K562 (cell line): ENCODE measurements at regions not wholly inside any gene's neighbourhood (a gene's known extent, or its start where the extent isn't known, plus 50 kb on each side); places are given as distances from the start of the nearest gene placed in this dataset.

Experiments
- ATAC-seq: fragments of 200-7000 bp; cut with Tn5 transposase; 3 replicates; pipeline ENCODE4 v1.9.1; 2020; ENCODE audit warnings: moderate library complexity
- BruUV-seq: library from RNA; stranded (reverse); fragments of 400-500 nt; replicated peaks from 2 replicates; lab custom pipeline; 2021; lab: Mats Ljungman, UMichigan
- CTCF ChIA-PET: fragments of 300-600 bp; formaldehyde crosslinking; extraction: SDS; loops from one replicate; lab custom pipeline; 2021; ENCODE audit warnings: low intra/inter-chr PET ratio; lab: Yijun Ruan, JAX
- POLR2A ChIA-PET: fragments of 300-600, 350-650 bp; sonication (Branson Sonifier 250); formaldehyde crosslinking; extraction: SDS; loops from one replicate; lab custom pipeline; 2021; ENCODE audit warnings: antibody characterized with exemption, inconsistent platforms; lab: Yijun Ruan, JAX
- DNase-seq, 4 experiments: peaks; one replicate each; pipeline versions ENCODE4 v3.0.0 to v3.0.0-alpha.2; 2011 to 2018; ENCODE audit warnings: low spot score in 3 of 4, mixed read lengths in 3 of 4; ENCODE audit errors: extremely low read depth in 1 of 4
- FAIRE-seq: peaks from 2 replicates; lab custom pipeline; 2011; peaks lifted over from hg19 to GRCh38; lab: Jason Lieb, UNC
- H2AFZ ChIP-seq: 2 replicates; pipeline ENCODE4 v1.6.0; 2011; ENCODE audit warnings: low read depth, low read length, control low read depth, inconsistent platforms
- H3K27ac ChIP-seq: fragments of 200-600 bp; 3 replicates; pipeline ENCODE4 v1.8.0; 2011; ENCODE audit warnings: low read depth, mild to moderate bottlenecking, control low read depth, inconsistent platforms, low read length, moderate library complexity, mixed read lengths; ENCODE audit errors: extremely low read depth
- H3K27me3 ChIP-seq, 2 experiments: fragments of 300-600 bp in 1 of 2; 2 replicates in 1 of 2; 3 replicates in 1 of 2; pipeline versions ENCODE4 v1.6.0 to v1.8.0; 2011; ENCODE audit warnings: inconsistent platforms in 2 of 2, low read length in 2 of 2, mild to moderate bottlenecking in 1 of 2, mixed read lengths in 1 of 2, moderate library complexity in 1 of 2; ENCODE audit not compliant: control insufficient read depth in 2 of 2, insufficient read depth in 2 of 2
- H3K36me3 ChIP-seq: fragments of 300-600 bp; 3 replicates; pipeline ENCODE4 v1.8.0; 2011; ENCODE audit warnings: mild to moderate bottlenecking, low read length, inconsistent platforms; ENCODE audit not compliant: control insufficient read depth, insufficient read depth
- H3K4me1 ChIP-seq, 2 experiments: fragments of 200-600 bp in 1 of 2; replicated peaks in 1 of 2; 2 replicates in 1 of 2; 3 replicates in 1 of 2; pipeline versions ENCODE4 v1.5.1 to v1.8.0; 2011; ENCODE audit warnings: inconsistent platforms in 2 of 2, low read length in 2 of 2, mild to moderate bottlenecking in 1 of 2, mixed read lengths in 1 of 2, moderate library complexity in 1 of 2; ENCODE audit not compliant: control insufficient read depth in 2 of 2, insufficient read depth in 2 of 2
- H3K4me2 ChIP-seq: 2 replicates; pipeline ENCODE4 v1.6.1; 2011; ENCODE audit warnings: low read length, control low read depth, inconsistent platforms, mixed read lengths; ENCODE audit not compliant: insufficient read depth
- H3K4me3 ChIP-seq: fragments of 200-600 bp; sonication (generic), shearing (Covaris generic); 2 replicates; pipeline ENCODE4 v1.5.1; 2016; ENCODE audit warnings: control low read depth, inconsistent platforms
- H3K79me2 ChIP-seq: fragments of 200-600 bp; 3 replicates; pipeline ENCODE4 v1.8.0; 2011; ENCODE audit warnings: low read length, inconsistent platforms; ENCODE audit not compliant: control insufficient read depth, insufficient read depth
- H3K9ac ChIP-seq, 2 experiments: 2 replicates each; pipeline versions ENCODE4 v1.6.0 to v1.6.1; 2011; ENCODE audit warnings: low read depth in 2 of 2, low read length in 2 of 2, control low read depth in 1 of 2, inconsistent platforms in 1 of 2, mild to moderate bottlenecking in 1 of 2, mixed read lengths in 1 of 2; ENCODE audit not compliant: insufficient read depth in 1 of 2
- H3K9me1 ChIP-seq: one replicate; pipeline ENCODE4 v1.6.0; 2011; ENCODE audit warnings: inconsistent platforms, mild to moderate bottlenecking, low read length, moderate library complexity; ENCODE audit not compliant: control insufficient read depth, insufficient read depth
- H3K9me3 ChIP-seq: replicated peaks from 2 replicates; pipeline ENCODE4 v1.5.1; 2011; ENCODE audit warnings: low read depth, low read length, inconsistent platforms; ENCODE audit not compliant: control insufficient read depth, insufficient read depth
- H4K20me1 ChIP-seq: replicated peaks from 2 replicates; pipeline ENCODE4 v1.6.1; 2011; ENCODE audit warnings: low read length, inconsistent platforms, mixed read lengths; ENCODE audit not compliant: control insufficient read depth, insufficient read depth
- CTCFL ChIP-seq: IDR thresholded peaks from 2 replicates; pipeline ENCODE4 v1.6.1; 2011; ENCODE audit warnings: borderline replicate concordance, low read depth, mild to moderate bottlenecking, moderate library complexity, low read length; ENCODE audit not compliant: insufficient read depth, poor library complexity, severe bottlenecking
- ELF1 ChIP-seq: fragments of 200-800 bp; sonication (Bioruptor generic); IDR thresholded peaks from 2 replicates; pipeline ENCODE4 v1.6.1; 2016; ENCODE audit warnings: missing genetic modification characterization, missing compliant biosample characterization
- POLR2H ChIP-seq: IDR thresholded peaks from 2 replicates; pipeline ENCODE4 v1.6.1; 2016; ENCODE audit warnings: missing genetic modification characterization, low read depth, mild to moderate bottlenecking, control low read depth, missing compliant biosample characterization, moderate library complexity
- RFX7 ChIP-seq: fragments of 250-450 bp; sonication (Bioruptor Pico); IDR thresholded peaks from 2 replicates; pipeline ENCODE4 v1.5.1; 2021; ENCODE audit warnings: mild to moderate bottlenecking
- ZNF395 ChIP-seq: fragments of 200-800 bp; sonication (Bioruptor generic); IDR thresholded peaks from 2 replicates; pipeline ENCODE4 v1.6.1; 2017; ENCODE audit warnings: missing genetic modification characterization, missing compliant biosample characterization
- WGBS: fragments of 100-300 bp; shearing (Covaris generic); methylation state at CpG from one replicate; pipeline ENCODE4 v1.1.6; 2016; ENCODE audit warnings: low coverage, mixed read lengths; ENCODE audit not compliant: insufficient coverage; ENCODE audit errors: missing lambda C conversion rate; 5-methylcytosine and 5-hydroxymethylcytosine counted together
- in situ Hi-C: fragments of 300-500 bp; cut with MboI; formaldehyde crosslinking; loops from 4 replicates; pipeline ENCODE4 v1.15.0; 2018; ENCODE audit warnings: inconsistent platforms, mixed read lengths
- intact Hi-C: fragments of 100-400 bp; cut with micrococcal nuclease; formaldehyde crosslinking; loops from 2 replicates; pipeline ENCODE4 v1.14.2; 2022

GRCh38 chr12:87121896-87122295, 865.7 kb upstream of the MGAT4C start:
- CTCF ChIA-PET, result no interaction called here
- H3K27me3 ChIP-seq, result no peaks in the 10 kb centered on the region
- intact Hi-C loops (no loop called here), in situ Hi-C loops (no loop called here)
- no peak overlapping the region for H3K4me2 ChIP-seq
- H3K9me3 ChIP-seq, result peaks cover under 1% of the 10 kb centered on the region; the same call in 1 of the 2 replicates
- no peaks in the 10 kb centered on the region for H3K9me1 ChIP-seq
- no peak overlapping the region for H3K27ac ChIP-seq
- BruUV-seq, result no TSS peak
- TF ChIP-seq CTCFL (no peak), ZNF395 (CRISPR knock-in tag) (no peak), RFX7 (no peak), POLR2H (no peak), ELF1 (tag) (no peak)
- H3K79me2 ChIP-seq, result no peaks in the 10 kb centered on the region
- H3K36me3 ChIP-seq, result no peaks in the 10 kb centered on the region
- no peak overlapping the region for H3K9ac ChIP-seq
- H2AFZ ChIP-seq, result no peak overlapping the region
- ATAC-seq (no peak), DNase-seq (no peak), FAIRE-seq (no peak)
- H4K20me1 ChIP-seq, result no peaks in the 10 kb centered on the region
- 2% methylated on average over 3 of the region's 3 CpGs for WGBS
- POLR2A ChIA-PET, result no interaction called here
- H3K4me1 ChIP-seq, result no peaks in the 10 kb centered on the region
- no peak overlapping the region for H3K4me3 ChIP-seq
